ENCODE measurements at regions not wholly inside any gene's neighbourhood (a gene's known extent, or its start where the extent isn't known, plus 50 kb on each side); places are given as distances from the start of the nearest gene placed in this dataset.
A peak's percentile ranks its signal among the peaks of the same experiment; 100 is the strongest.
"Not testable (repeated sequence)": the region's sequence is repeated elsewhere in the genome, so short reads cannot be mapped to it uniquely, and the experiment has no call there.

GRCh38 chr6:159642995-159643394 is 50.0 kb downstream of the SOD2 start:
- Histone ChIP-seq H3K4me1 (ENCODE audit: control insufficient read depth in 3 of 3, insufficient read depth in 2 of 3, low read depth in 1 of 3, low read length in 2 of 3) (no peaks in the 10 kb centered on the region), H3K27me3 (ENCODE audit: control insufficient read depth in 3 of 3, insufficient read depth in 3 of 3, low read length in 3 of 3) (no peaks in the 10 kb centered on the region), H3K9me3 (ENCODE audit: control insufficient read depth in 2 of 2, insufficient read depth in 1 of 2, low read depth in 1 of 2, low read length in 1 of 2) (peaks cover 0 to 14% of the 10 kb centered on the region in 2 donors), H3K36me3 (ENCODE audit: control insufficient read depth in 3 of 3, insufficient read depth in 2 of 3, low read depth in 1 of 3, low read length in 3 of 3) (no peaks in the 10 kb centered on the region), H3K4me3 (ENCODE audit: low read depth in 1 of 3, low read length in 3 of 3) (no peak overlapping the region), H3K27ac (ENCODE audit: low read depth in 1 of 3, low read length in 2 of 3) (no peak overlapping the region)
- WGBS, 3 donors, result 88 to 95% (median 91%) methylated on average over 7 of the region's 7 CpGs
- DNase-seq (no peak), FAIRE-seq (no peak)

- WGBS, 3 donors, result 60 to 97% (median 96%) methylated on average over 1 of the region's 1 CpG
- Histone ChIP-seq H3K4me3 (ENCODE audit: low read depth in 1 of 3, low read length in 3 of 3) (no peak overlapping the region), H3K4me1 (ENCODE audit: control insufficient read depth in 3 of 3, insufficient read depth in 2 of 3, low read depth in 1 of 3, low read length in 2 of 3) (no peaks in the 10 kb centered on the region), H3K9me3 (ENCODE audit: control insufficient read depth in 2 of 2, insufficient read depth in 1 of 2, low read depth in 1 of 2, low read length in 1 of 2) (peaks cover 0 to 14% of the 10 kb centered on the region in 2 donors), H3K36me3 (ENCODE audit: control insufficient read depth in 3 of 3, insufficient read depth in 2 of 3, low read depth in 1 of 3, low read length in 3 of 3) (no peaks in the 10 kb centered on the region), H3K27ac (ENCODE audit: low read depth in 1 of 3, low read length in 2 of 3) (no peak overlapping the region), H3K27me3 (ENCODE audit: control insufficient read depth in 3 of 3, insufficient read depth in 3 of 3, low read length in 3 of 3) (no peaks in the 10 kb centered on the region)
- FAIRE-seq (no peak), DNase-seq (no peak)
Observed at GRCh38 chr6:159642481-159642880, 50.6 kb downstream of the SOD2 start.

DNA sequence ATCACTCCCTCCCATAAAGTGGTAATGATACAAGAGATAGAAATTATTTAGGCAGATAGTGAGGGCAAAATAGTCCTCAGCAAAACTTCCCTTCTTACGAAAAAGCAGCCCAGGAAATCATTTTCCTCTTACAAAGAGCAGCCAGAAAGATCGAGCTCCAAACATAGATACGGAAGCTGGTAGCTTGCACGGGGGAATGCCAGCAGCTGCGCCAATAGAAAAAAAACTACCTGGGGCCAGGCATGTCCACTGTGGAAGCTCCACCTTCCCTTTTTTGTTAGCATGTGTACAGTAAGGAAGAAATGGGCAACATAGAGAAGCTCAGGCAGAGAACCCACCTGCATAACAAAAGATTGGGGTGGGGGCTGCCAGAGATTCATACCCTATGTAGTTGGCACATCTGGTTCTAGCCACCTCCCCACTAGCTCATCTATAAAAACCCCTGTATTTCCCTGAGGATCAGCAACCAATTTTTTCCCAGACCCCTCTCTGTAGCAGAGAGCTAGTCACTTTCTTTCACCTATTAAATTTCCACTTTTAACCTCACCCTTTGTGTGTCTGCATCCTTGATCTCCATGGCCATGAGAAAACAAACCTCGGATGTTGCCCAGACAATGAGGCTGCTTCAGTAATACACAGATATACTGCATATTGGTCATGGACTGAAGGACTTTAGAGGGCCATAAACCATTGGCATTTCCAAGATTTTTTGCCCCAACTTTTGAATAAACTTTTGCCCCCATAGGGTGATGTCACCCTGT is 52.1 kb downstream of the SOD2 start:
- no peaks in the 10 kb centered on the region for H3K27me3 ChIP-seq (ENCODE audit: control insufficient read depth in 3 of 3, insufficient read depth in 3 of 3, low read length in 3 of 3)
- H3K27ac ChIP-seq (ENCODE audit: low read depth in 1 of 3, low read length in 2 of 3), result no peak overlapping the region
- WGBS, 3 donors, result 89 to 93% (median 91%) methylated on average over 6 of the region's 6 CpGs
- DNase-seq, result no peak
- H3K4me3 ChIP-seq (ENCODE audit: low read depth in 1 of 3, low read length in 3 of 3), result no peak overlapping the region
- FAIRE-seq, result no peak
- H3K4me1 ChIP-seq (ENCODE audit: control insufficient read depth in 3 of 3, insufficient read depth in 2 of 3, low read depth in 1 of 3, low read length in 2 of 3), result no peaks in the 10 kb centered on the region
- peaks cover 0 to 14% of the 10 kb centered on the region in 2 donors for H3K9me3 ChIP-seq (ENCODE audit: control insufficient read depth in 2 of 2, insufficient read depth in 1 of 2, low read depth in 1 of 2, low read length in 1 of 2)
- H3K36me3 ChIP-seq (ENCODE audit: control insufficient read depth in 3 of 3, insufficient read depth in 2 of 3, low read depth in 1 of 3, low read length in 3 of 3), result no peaks in the 10 kb centered on the region

DNA sequence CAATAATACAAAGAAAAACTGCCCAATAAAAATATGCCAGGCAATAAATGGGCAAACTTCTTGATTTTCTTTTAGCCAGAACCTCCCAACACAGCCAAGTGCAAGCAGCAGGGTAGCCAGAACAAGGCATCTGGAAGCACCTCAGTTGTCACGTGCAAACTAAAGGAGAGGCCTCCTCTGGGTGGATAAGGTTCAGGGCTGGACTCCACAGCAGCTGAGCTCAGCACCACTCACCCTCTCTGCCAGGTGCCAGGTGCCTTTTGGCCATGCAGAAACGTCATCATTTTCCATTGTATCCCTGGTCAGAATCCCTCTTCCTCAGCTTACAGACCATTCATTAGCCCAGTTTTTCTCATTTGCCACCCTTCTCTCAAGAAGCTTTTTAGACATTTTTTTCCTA is 52.7 kb downstream of the SOD2 start:
- Histone ChIP-seq H3K27ac (ENCODE audit: low read depth in 1 of 3, low read length in 2 of 3) (no peak overlapping the region), H3K4me3 (ENCODE audit: low read depth in 1 of 3, low read length in 3 of 3) (no peak overlapping the region), H3K27me3 (ENCODE audit: control insufficient read depth in 3 of 3, insufficient read depth in 3 of 3, low read length in 3 of 3) (no peaks in the 10 kb centered on the region), H3K9me3 (ENCODE audit: control insufficient read depth in 2 of 2, insufficient read depth in 1 of 2, low read depth in 1 of 2, low read length in 1 of 2) (peaks cover 0 to 14% of the 10 kb centered on the region in 2 donors), H3K36me3 (ENCODE audit: control insufficient read depth in 3 of 3, insufficient read depth in 2 of 3, low read depth in 1 of 3, low read length in 3 of 3) (no peaks in the 10 kb centered on the region), H3K4me1 (ENCODE audit: control insufficient read depth in 3 of 3, insufficient read depth in 2 of 3, low read depth in 1 of 3, low read length in 2 of 3) (no peaks in the 10 kb centered on the region)
- WGBS, 3 donors, result 68 to 81% (median 68%) methylated on average over 2 of the region's 2 CpGs
- FAIRE-seq (no peak), DNase-seq (no peak)

DNA sequence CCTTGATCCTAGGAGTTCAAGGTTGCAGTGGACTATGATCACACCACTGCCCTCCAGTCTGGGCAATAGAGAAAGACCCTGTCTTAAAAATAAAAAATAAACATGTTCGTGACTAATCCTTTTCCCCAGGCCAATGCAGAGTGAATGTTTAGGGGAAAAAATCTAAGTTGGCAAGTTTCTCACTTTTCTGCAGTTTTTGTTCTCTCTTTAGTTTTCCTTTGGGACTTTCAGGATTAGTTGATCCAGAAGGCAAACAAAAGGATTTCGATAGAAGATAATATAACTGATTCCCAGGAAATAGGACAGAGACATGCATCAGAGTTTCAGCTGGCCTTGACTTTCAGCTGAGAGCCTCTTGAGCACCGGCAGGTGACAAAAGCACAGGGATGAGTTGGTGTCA is 53.3 kb downstream of the SOD2 start:
- DNase-seq (no peak), FAIRE-seq (no peak)
- Histone ChIP-seq H3K4me1 (ENCODE audit: control insufficient read depth in 3 of 3, insufficient read depth in 2 of 3, low read depth in 1 of 3, low read length in 2 of 3) (no peaks in the 10 kb centered on the region), H3K27ac (ENCODE audit: low read depth in 1 of 3, low read length in 2 of 3) (no peak overlapping the region), H3K4me3 (ENCODE audit: low read depth in 1 of 3, low read length in 3 of 3) (no peak overlapping the region), H3K27me3 (ENCODE audit: control insufficient read depth in 3 of 3, insufficient read depth in 3 of 3, low read length in 3 of 3) (no peaks in the 10 kb centered on the region), H3K36me3 (ENCODE audit: control insufficient read depth in 3 of 3, insufficient read depth in 2 of 3, low read depth in 1 of 3, low read length in 3 of 3) (no peaks in the 10 kb centered on the region), H3K9me3 (ENCODE audit: control insufficient read depth in 2 of 2, insufficient read depth in 1 of 2, low read depth in 1 of 2, low read length in 1 of 2) (peaks cover 0 to 14% of the 10 kb centered on the region in 2 donors)
- WGBS, 3 donors, result 68 to 78% (median 74%) methylated on average over 3 of the region's 3 CpGs

DNA sequence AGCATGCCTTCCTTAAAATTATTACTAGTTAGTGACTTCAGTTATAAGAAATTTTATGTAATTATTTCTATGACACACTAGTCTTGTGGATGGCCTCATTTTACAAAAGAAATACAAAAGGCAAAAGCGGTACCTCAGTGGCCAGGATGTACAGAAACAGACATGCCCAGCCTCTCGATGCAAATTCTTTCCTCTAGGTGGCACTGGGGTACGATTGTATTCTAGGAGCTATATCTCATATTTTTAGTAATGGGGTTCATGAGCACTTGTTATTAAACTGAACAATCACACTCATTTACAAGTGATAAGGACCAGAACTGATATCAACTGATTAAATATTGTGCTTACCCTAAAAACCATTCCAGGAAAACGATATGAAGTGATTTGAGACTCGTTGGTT is 59.8 kb downstream of the SOD2 start:
- H3K27ac ChIP-seq (ENCODE audit: low read depth in 1 of 3, low read length in 2 of 3), result no peak overlapping the region
- FAIRE-seq, result no peak
- no peak overlapping the region for H3K4me3 ChIP-seq (ENCODE audit: low read depth in 1 of 3, low read length in 3 of 3)

DNA sequence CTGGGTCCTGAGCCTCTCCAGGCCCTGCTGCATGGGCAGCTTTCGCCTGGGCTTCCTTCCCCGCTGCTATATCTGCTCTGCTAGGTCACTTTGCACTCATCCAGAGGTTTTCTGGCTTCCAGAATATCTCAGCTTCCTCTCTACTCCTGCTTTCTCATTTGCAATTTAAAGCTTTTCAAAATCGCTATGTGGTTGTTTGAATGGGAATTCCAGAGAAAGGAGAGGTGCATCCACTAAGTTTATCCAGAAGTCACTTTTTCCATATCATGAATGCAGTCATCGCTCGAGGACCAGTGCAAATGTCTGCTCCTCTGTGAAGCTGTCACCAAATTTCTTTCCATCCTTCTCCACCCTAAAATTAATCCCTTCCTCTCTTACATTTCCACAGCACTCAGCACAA is 61.2 kb downstream of the SOD2 start:
- Histone ChIP-seq H3K4me3 (ENCODE audit: low read depth in 1 of 3, low read length in 3 of 3) (no peak overlapping the region), H3K9me3 (ENCODE audit: control insufficient read depth in 2 of 2, insufficient read depth in 1 of 2, low read depth in 1 of 2, low read length in 1 of 2) (peaks cover 0 to 2% of the 10 kb centered on the region in 2 donors), H3K27me3 (ENCODE audit: control insufficient read depth in 3 of 3, insufficient read depth in 3 of 3, low read length in 3 of 3) (no peaks in the 10 kb centered on the region), H3K27ac (ENCODE audit: low read depth in 1 of 3, low read length in 2 of 3) (no peak overlapping the region), H3K4me1 (ENCODE audit: control insufficient read depth in 3 of 3, insufficient read depth in 2 of 3, low read depth in 1 of 3, low read length in 2 of 3) (no peaks in the 10 kb centered on the region), H3K36me3 (ENCODE audit: control insufficient read depth in 3 of 3, insufficient read depth in 2 of 3, low read depth in 1 of 3, low read length in 3 of 3) (no peaks in the 10 kb centered on the region)
- DNase-seq (no peak), FAIRE-seq (no peak)
- 92 to 96% (median 95%) methylated on average over 5 of the region's 5 CpGs for WGBS, 3 donors

More for the DNA sequence above, 59.8 kb downstream of the SOD2 start:
- peak in 1 of 2 donors; percentile 15 for DNase-seq
- no peaks in the 10 kb centered on the region for H3K36me3 ChIP-seq (ENCODE audit: control insufficient read depth in 3 of 3, insufficient read depth in 2 of 3, low read depth in 1 of 3, low read length in 3 of 3)
- 75 to 83% (median 79%) methylated on average over 5 of the region's 5 CpGs for WGBS, 3 donors
- H3K4me1 ChIP-seq (ENCODE audit: control insufficient read depth in 3 of 3, insufficient read depth in 2 of 3, low read depth in 1 of 3, low read length in 2 of 3), result no peaks in the 10 kb centered on the region
- no peaks in the 10 kb centered on the region for H3K27me3 ChIP-seq (ENCODE audit: control insufficient read depth in 3 of 3, insufficient read depth in 3 of 3, low read length in 3 of 3)
- H3K9me3 ChIP-seq (ENCODE audit: control insufficient read depth in 2 of 2, insufficient read depth in 1 of 2, low read depth in 1 of 2, low read length in 1 of 2), result peaks cover 0 to 2% of the 10 kb centered on the region in 2 donors

- no peak overlapping the region for H3K27ac ChIP-seq (ENCODE audit: low read depth in 1 of 3, low read length in 2 of 3)
- H3K9me3 ChIP-seq (ENCODE audit: control insufficient read depth in 2 of 2, insufficient read depth in 1 of 2, low read depth in 1 of 2, low read length in 1 of 2), result peaks cover 0 to 2% of the 10 kb centered on the region in 2 donors
- H3K27me3 ChIP-seq (ENCODE audit: control insufficient read depth in 3 of 3, insufficient read depth in 3 of 3, low read length in 3 of 3), result no peaks in the 10 kb centered on the region
- FAIRE-seq, result no peak
- no peak for DNase-seq
- no peaks in the 10 kb centered on the region for H3K36me3 ChIP-seq (ENCODE audit: control insufficient read depth in 3 of 3, insufficient read depth in 2 of 3, low read depth in 1 of 3, low read length in 3 of 3)
- H3K4me3 ChIP-seq (ENCODE audit: low read depth in 1 of 3, low read length in 3 of 3), result no peak overlapping the region
- H3K4me1 ChIP-seq (ENCODE audit: control insufficient read depth in 3 of 3, insufficient read depth in 2 of 3, low read depth in 1 of 3, low read length in 2 of 3), result no peaks in the 10 kb centered on the region
- WGBS, 3 donors, result 86 to 96% (median 92%) methylated on average over 2 of the region's 2 CpGs
Observed at GRCh38 chr6:159627939-159628338, 65.1 kb downstream of the SOD2 start.

DNA sequence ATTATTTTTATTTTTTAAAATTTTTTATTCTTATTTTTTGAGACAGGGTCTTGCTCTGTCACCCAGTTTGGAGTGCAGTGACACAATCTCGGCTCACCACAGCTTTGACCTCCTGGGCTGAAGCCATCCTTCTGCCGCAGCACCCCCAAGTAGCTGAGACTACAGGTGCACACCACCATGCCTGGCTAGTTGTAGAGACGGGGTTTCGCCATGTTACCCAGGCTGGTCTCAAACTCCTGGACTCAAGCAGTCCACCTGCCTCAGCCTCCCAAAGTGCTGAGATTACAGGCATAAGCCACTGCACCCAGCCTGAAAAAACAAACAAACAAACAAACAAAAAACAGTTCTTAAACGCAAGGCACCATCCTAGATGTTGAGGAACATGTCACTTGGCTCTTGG is 66.5 kb downstream of the SOD2 start:
- not testable (repeated sequence) for H3K9me3 ChIP-seq (ENCODE audit: control insufficient read depth in 2 of 2, insufficient read depth in 1 of 2, low read depth in 1 of 2, low read length in 1 of 2)
- 91 to 96% (median 95%) methylated on average over 5 of the region's 5 CpGs for WGBS, 3 donors

More for the DNA sequence above, 66.5 kb downstream of the SOD2 start:
- not testable (repeated sequence) for H3K27ac ChIP-seq (ENCODE audit: low read depth in 1 of 3, low read length in 2 of 3); H3K4me1 ChIP-seq (ENCODE audit: control insufficient read depth in 3 of 3, insufficient read depth in 2 of 3, low read depth in 1 of 3, low read length in 2 of 3); H3K27me3 ChIP-seq (ENCODE audit: control insufficient read depth in 3 of 3, insufficient read depth in 3 of 3, low read length in 3 of 3); H3K36me3 ChIP-seq (ENCODE audit: control insufficient read depth in 3 of 3, insufficient read depth in 2 of 3, low read depth in 1 of 3, low read length in 3 of 3); FAIRE-seq; DNase-seq; H3K4me3 ChIP-seq (ENCODE audit: low read depth in 1 of 3, low read length in 3 of 3)

Data from small intestine (tissue), 7 donors.